Fibroblast of lung (primary cell): ENCODE measurements at regions not wholly inside any gene's neighbourhood (a gene's known extent, or its start where the extent isn't known, plus 50 kb on each side); places are given as distances from the start of the nearest gene placed in this dataset.

Source experiments
- DNase-seq, 2 donors: peaks; one replicate each; pipeline versions ENCODE4 v3.0.0 to v3.0.0-alpha.2; 2010; ENCODE audit warnings: low read depth in 2 of 2
- H2AFZ ChIP-seq: 2 replicates; pipeline ENCODE4 v1.5.1; 2012; ENCODE audit warnings: low read length, control low read depth, inconsistent platforms
- H3K27ac ChIP-seq: 2 replicates; pipeline ENCODE4 v1.5.1; 2011; ENCODE audit warnings: low read length, control low read depth; ENCODE audit not compliant: insufficient read depth
- H3K27me3 ChIP-seq: 2 replicates; pipeline ENCODE4 v1.5.1; 2011; ENCODE audit warnings: mild to moderate bottlenecking, low read length; ENCODE audit not compliant: control insufficient read depth, insufficient read depth
- H3K36me3 ChIP-seq: 2 replicates; pipeline ENCODE4 v1.5.1; 2011; ENCODE audit warnings: low read length; ENCODE audit not compliant: control insufficient read depth, insufficient read depth
- H3K4me1 ChIP-seq: 2 replicates; pipeline ENCODE4 v1.5.1; 2011; ENCODE audit warnings: low read length; ENCODE audit not compliant: control insufficient read depth, insufficient read depth; ENCODE audit errors: extremely low read depth
- H3K4me2 ChIP-seq: 2 replicates; pipeline ENCODE4 v1.5.1; 2011; ENCODE audit warnings: low read length, control low read depth; ENCODE audit not compliant: insufficient read depth; ENCODE audit errors: extremely low read depth
- H3K4me3 ChIP-seq, 4 experiments: fragments of 200-600 bp in 1 of 4; sonication (generic) in 1 of 4; replicated peaks in 1 of 4; 2 replicates each; pipeline ENCODE4 v1.5.1; 2011 to 2016; ENCODE audit warnings: low read length in 4 of 4, low read depth in 3 of 4, mild to moderate bottlenecking in 3 of 4, control low read depth in 2 of 4, inconsistent platforms in 1 of 4, mixed read lengths in 1 of 4; ENCODE audit not compliant: insufficient read depth in 1 of 4; ENCODE audit errors: control extremely low read depth in 1 of 4
- H3K79me2 ChIP-seq: 2 replicates; pipeline ENCODE4 v1.5.1; 2012; ENCODE audit warnings: mild to moderate bottlenecking, low read length, inconsistent platforms; ENCODE audit not compliant: control insufficient read depth, insufficient read depth
- H3K9ac ChIP-seq: 2 replicates; pipeline ENCODE4 v1.5.1; 2011; ENCODE audit warnings: mild to moderate bottlenecking, low read length, control low read depth; ENCODE audit not compliant: insufficient read depth
- H3K9me3 ChIP-seq: 2 replicates; pipeline ENCODE4 v1.5.1; 2012; ENCODE audit warnings: low read depth, low read length; ENCODE audit not compliant: control insufficient read depth, insufficient read depth
- H4K20me1 ChIP-seq: 2 replicates; pipeline ENCODE4 v1.5.1; 2011; ENCODE audit warnings: low read length; ENCODE audit not compliant: control insufficient read depth, insufficient read depth; ENCODE audit errors: extremely low read depth
- EZH2 ChIP-seq: IDR thresholded peaks from 2 replicates; pipeline ENCODE4 v1.5.1; 2012; ENCODE audit warnings: low read length, control low read depth, mild to moderate bottlenecking; ENCODE audit errors: missing control alignments
- TF ChIP-seq, protein P1 (sequence below), 2 donors: IDR thresholded peaks in 1 of 2; conservative IDR thresholded peaks in 1 of 2; 1 replicate in 1 of 2; 2 replicates in 1 of 2; pipeline ENCODE4 v1.5.1; 2011 to 2012; ENCODE audit warnings: low read length in 2 of 2, control low read depth in 1 of 2, inconsistent platforms in 1 of 2, low read depth in 1 of 2, mild to moderate bottlenecking in 1 of 2

DNA sequence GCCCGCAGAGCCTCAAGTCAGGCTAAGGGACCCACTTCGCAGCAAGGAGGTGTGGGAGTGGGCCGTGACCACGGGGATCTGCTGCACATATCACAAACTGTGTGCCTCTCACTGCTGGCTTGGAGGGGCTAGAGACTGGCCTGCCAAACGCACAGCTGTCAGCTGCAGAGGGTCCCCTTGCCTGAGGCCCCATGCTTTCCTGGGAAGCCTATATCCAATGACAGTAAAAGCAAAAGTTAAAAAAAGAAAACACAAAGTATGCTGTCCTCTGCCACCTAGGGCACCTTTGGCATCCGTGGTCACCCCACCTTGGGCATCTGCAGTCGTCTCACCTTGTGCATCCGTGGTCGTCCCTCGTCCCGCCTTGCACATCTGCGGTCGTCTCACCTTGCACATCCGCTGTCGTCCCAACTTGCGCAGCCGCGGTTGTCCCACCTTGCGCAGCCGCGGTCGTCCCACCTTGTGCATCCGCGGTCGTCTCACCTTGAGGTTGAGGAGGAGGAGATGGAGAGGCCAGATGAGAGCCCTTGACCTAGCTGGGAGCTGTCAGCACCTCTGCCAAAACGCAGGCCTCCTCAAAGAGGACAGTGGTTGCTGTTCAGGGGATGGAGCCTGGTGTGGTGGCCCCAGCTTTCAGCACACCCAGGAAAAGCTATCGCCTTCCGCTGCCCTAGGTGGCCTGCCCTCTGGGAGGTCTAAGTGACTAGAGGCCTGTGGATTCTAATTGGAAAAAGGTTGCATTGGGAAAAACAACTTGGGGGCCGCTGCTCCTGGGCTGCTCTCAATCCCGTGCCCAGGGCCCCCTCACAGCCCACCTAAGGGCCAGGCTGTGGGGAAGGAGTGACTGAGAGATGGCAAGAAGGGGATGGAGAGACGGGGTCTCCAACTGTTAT, 90.5 kb downstream of the MYEOV start:
- Histone ChIP-seq H2AFZ (no peak overlapping the region), H3K9me3 (no peaks in the 10 kb centered on the region), H3K9ac (no peak overlapping the region), H3K4me1 (no peaks in the 10 kb centered on the region), H3K4me2 (no peak overlapping the region), H4K20me1 (no peaks in the 10 kb centered on the region), H3K27ac (no peak overlapping the region), H3K27me3 (no peaks in the 10 kb centered on the region), H3K79me2 (no peaks in the 10 kb centered on the region), H3K36me3 (no peaks in the 10 kb centered on the region), H3K4me3 (no peak overlapping the region)
- TF ChIP-seq, protein P1, sequence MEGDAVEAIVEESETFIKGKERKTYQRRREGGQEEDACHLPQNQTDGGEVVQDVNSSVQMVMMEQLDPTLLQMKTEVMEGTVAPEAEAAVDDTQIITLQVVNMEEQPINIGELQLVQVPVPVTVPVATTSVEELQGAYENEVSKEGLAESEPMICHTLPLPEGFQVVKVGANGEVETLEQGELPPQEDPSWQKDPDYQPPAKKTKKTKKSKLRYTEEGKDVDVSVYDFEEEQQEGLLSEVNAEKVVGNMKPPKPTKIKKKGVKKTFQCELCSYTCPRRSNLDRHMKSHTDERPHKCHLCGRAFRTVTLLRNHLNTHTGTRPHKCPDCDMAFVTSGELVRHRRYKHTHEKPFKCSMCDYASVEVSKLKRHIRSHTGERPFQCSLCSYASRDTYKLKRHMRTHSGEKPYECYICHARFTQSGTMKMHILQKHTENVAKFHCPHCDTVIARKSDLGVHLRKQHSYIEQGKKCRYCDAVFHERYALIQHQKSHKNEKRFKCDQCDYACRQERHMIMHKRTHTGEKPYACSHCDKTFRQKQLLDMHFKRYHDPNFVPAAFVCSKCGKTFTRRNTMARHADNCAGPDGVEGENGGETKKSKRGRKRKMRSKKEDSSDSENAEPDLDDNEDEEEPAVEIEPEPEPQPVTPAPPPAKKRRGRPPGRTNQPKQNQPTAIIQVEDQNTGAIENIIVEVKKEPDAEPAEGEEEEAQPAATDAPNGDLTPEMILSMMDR (conservative IDR thresholded peaks at IDR 0.05 in 1 of 2, IDR thresholded peaks at IDR 0.05 in 1 of 2; ENCODE audit: low read depth in 1 of 2, low read length in 2 of 2), result no peak
- TF ChIP-seq EZH2, result no peak
- DNase-seq, result no peak

DNA sequence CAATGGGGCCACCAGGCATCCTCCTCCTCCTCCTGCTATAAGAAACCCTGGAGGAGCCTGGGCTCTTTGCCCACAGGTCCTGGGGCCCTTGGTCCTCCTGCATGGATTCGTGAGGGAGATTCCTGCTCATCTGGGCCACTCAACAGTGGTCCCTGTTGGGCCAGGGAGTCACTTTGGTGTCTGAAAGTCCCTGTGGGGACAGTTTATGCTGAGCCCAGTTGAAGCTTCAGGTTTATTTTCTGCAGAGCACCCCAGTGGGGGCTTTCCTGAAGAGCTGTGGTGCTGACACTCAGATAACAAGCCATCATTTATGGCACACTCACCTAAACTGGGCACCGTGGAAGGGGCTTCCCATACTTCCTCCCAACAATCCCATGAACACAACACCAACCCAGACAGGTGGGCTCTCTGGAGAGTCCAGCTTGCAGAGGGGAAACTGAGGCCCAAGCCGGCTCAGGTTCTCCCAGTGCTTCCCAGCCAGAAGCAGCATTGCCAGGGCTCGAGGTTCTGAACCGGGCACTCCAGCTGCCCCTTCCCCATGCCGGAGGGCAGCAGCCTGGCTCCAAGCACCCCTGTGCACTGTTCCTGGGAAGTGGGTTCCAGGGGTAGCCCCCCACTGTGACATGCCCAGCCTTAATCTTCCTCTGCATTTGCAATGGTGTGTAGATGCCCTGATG, 91.3 kb downstream of the MYEOV start:
- no peak overlapping the region for H2AFZ ChIP-seq
- no peak overlapping the region for H3K9ac ChIP-seq
- no peaks in the 10 kb centered on the region for H3K36me3 ChIP-seq
- TF ChIP-seq EZH2, result no peak
- TF ChIP-seq, protein P1 (conservative IDR thresholded peaks at IDR 0.05 in 1 of 2, IDR thresholded peaks at IDR 0.05 in 1 of 2; ENCODE audit: low read depth in 1 of 2, low read length in 2 of 2), result no peak
- H4K20me1 ChIP-seq, result no peaks in the 10 kb centered on the region
- DNase-seq, result no peak
- H3K27ac ChIP-seq, result no peak overlapping the region
- no peaks in the 10 kb centered on the region for H3K9me3 ChIP-seq
- H3K4me3 ChIP-seq, result no peak overlapping the region
- no peaks in the 10 kb centered on the region for H3K27me3 ChIP-seq
- no peaks in the 10 kb centered on the region for H3K4me1 ChIP-seq
- no peak overlapping the region for H3K4me2 ChIP-seq
- H3K79me2 ChIP-seq, result no peaks in the 10 kb centered on the region

DNA sequence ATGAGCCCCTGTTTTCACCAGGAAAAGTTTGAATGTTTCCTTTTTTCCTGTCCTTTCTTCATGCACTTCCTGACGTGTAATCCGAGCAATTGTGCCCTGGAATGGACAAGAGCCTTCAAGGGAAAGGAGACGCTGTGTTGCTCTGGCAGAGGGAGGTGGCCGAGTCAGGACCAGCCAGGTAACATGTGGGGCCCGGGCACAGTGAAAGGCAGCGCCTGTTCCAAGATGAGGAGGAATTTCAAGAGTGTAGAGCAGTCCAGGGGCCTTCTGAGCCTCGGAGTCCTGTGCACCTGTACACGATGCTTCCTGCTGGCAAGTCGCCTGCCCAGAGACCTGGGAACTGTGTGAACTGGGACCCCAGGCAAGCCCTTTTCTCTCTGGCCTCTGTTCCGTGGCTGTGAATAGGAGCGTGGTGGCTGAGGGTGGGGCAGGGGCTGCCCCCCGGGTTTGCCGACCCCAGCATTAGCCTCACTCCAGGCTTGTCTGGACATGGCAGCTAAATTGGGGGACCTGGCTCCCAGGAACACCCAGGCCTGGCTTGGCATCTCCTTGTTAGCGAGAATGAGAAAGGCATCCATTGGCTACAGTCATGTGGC, 92.0 kb downstream of the MYEOV start:
- TF ChIP-seq, protein P1 (conservative IDR thresholded peaks at IDR 0.05 in 1 of 2, IDR thresholded peaks at IDR 0.05 in 1 of 2; ENCODE audit: low read depth in 1 of 2, low read length in 2 of 2), result no peak
- TF ChIP-seq EZH2, result no peak
- Histone ChIP-seq H3K27me3 (no peaks in the 10 kb centered on the region), H3K9ac (no peak overlapping the region), H3K27ac (no peak overlapping the region), H3K4me1 (no peaks in the 10 kb centered on the region), H4K20me1 (no peaks in the 10 kb centered on the region), H3K4me3 (no peak overlapping the region), H3K9me3 (no peaks in the 10 kb centered on the region), H2AFZ (no peak overlapping the region), H3K79me2 (no peaks in the 10 kb centered on the region), H3K36me3 (no peaks in the 10 kb centered on the region), H3K4me2 (no peak overlapping the region)
- DNase-seq, result no peak
